ENCODE measurements at regions not wholly inside any gene's neighbourhood (a gene's known extent, or its start where the extent isn't known, plus 50 kb on each side); places are given as distances from the start of the nearest gene placed in this dataset.

- TF ChIP-seq, protein P1, sequence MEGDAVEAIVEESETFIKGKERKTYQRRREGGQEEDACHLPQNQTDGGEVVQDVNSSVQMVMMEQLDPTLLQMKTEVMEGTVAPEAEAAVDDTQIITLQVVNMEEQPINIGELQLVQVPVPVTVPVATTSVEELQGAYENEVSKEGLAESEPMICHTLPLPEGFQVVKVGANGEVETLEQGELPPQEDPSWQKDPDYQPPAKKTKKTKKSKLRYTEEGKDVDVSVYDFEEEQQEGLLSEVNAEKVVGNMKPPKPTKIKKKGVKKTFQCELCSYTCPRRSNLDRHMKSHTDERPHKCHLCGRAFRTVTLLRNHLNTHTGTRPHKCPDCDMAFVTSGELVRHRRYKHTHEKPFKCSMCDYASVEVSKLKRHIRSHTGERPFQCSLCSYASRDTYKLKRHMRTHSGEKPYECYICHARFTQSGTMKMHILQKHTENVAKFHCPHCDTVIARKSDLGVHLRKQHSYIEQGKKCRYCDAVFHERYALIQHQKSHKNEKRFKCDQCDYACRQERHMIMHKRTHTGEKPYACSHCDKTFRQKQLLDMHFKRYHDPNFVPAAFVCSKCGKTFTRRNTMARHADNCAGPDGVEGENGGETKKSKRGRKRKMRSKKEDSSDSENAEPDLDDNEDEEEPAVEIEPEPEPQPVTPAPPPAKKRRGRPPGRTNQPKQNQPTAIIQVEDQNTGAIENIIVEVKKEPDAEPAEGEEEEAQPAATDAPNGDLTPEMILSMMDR (IDR thresholded peaks at IDR 0.05): no peak
- TF ChIP-seq POLR2A (IDR thresholded peaks at IDR 0.05): no peak
Observed at GRCh38 chrX:38891641-38892413, 90.6 kb downstream of the MID1IP1 start.

Measured in body of pancreas (tissue), 4 donors.